ENCODE measurements at regions not wholly inside any gene's neighbourhood (a gene's known extent, or its start where the extent isn't known, plus 50 kb on each side); places are given as distances from the start of the nearest gene placed in this dataset.

- no peak for DNase-seq (ENCODE audit: low spot score)
Observed at GRCh38 chr12:4049298-4050080, 176.3 kb upstream of the PARP11 start.

- DNase-seq (ENCODE audit: low spot score), result no peak
Observed at GRCh38 chr12:4047421-4047820, 174.2 kb upstream of the PARP11 start.

GRCh38 chr12:4046495-4046840 lies 173.3 kb upstream of the PARP11 start:
- DNase-seq (ENCODE audit: low spot score), result no peak

- no peak for DNase-seq (ENCODE audit: low spot score)
Observed at GRCh38 chr12:4045786-4046494, 172.7 kb upstream of the PARP11 start.

- no peak for DNase-seq (ENCODE audit: low spot score)
Observed at GRCh38 chr12:4044736-4045730, 171.8 kb upstream of the PARP11 start.

GRCh38 chr12:4044101-4044500 lies 170.9 kb upstream of the PARP11 start:
- no peak for DNase-seq (ENCODE audit: low spot score)

GRCh38 chr12:4041187-4041885 lies 168.1 kb upstream of the PARP11 start:
- no peak for DNase-seq (ENCODE audit: low spot score)

GRCh38 chr12:4039931-4040330 lies 166.7 kb upstream of the PARP11 start:
- no peak for DNase-seq (ENCODE audit: low spot score)

- DNase-seq (ENCODE audit: low spot score), result no peak
Observed at GRCh38 chr12:4037747-4038312, 164.6 kb upstream of the PARP11 start.

GRCh38 chr12:4036671-4037271 lies 163.6 kb upstream of the PARP11 start:
- no peak for DNase-seq (ENCODE audit: low spot score)

GRCh38 chr12:4034921-4035320 lies 161.7 kb upstream of the PARP11 start:
- DNase-seq (ENCODE audit: low spot score), result no peak

GRCh38 chr12:4032924-4033615 lies 159.9 kb upstream of the PARP11 start:
- DNase-seq (ENCODE audit: low spot score), result no peak

- no peak for DNase-seq (ENCODE audit: low spot score)
Observed at GRCh38 chr12:4031703-4032291, 158.6 kb upstream of the PARP11 start.

GRCh38 chr12:4030929-4031702 lies 157.9 kb upstream of the PARP11 start:
- DNase-seq (ENCODE audit: low spot score), result no peak

GRCh38 chr12:4027412-4027811 lies 154.2 kb upstream of the PARP11 start:
- DNase-seq (ENCODE audit: low spot score), result no peak

- DNase-seq (ENCODE audit: low spot score), result no peak
Observed at GRCh38 chr12:4026517-4026916, 153.3 kb upstream of the PARP11 start.

GRCh38 chr12:4026020-4026358 lies 152.8 kb upstream of the PARP11 start:
- no peak for DNase-seq (ENCODE audit: low spot score)

GRCh38 chr12:4025181-4026019 lies 152.2 kb upstream of the PARP11 start:
- DNase-seq (ENCODE audit: low spot score), result no peak
